SH-SY5Y (cell line): ENCODE measurements at regions not wholly inside any gene's neighbourhood (a gene's known extent, or its start where the extent isn't known, plus 50 kb on each side); places are given as distances from the start of the nearest gene placed in this dataset.

Experiments
- GATA2 ChIP-seq: IDR thresholded peaks from 2 replicates; pipeline ENCODE4 v1.6.1; 2011; ENCODE audit warnings: mild to moderate bottlenecking, low read depth, low read length
- GATA3 ChIP-seq: IDR thresholded peaks from 2 replicates; pipeline ENCODE4 v1.6.1; 2011; ENCODE audit warnings: low read depth, mild to moderate bottlenecking, low read length, moderate library complexity

GRCh38 chr9:29233193-29233592 lies 1659.9 kb upstream of the C9orf72 start:
- TF ChIP-seq GATA2 (no peak), GATA3 (no peak)
